Parathyroid adenoma (tissue), 2 donors: ENCODE measurements at regions not wholly inside any gene's neighbourhood (a gene's known extent, or its start where the extent isn't known, plus 50 kb on each side); places are given as distances from the start of the nearest gene placed in this dataset.

Experiments used
- H2AFZ ChIP-seq: fragments of 300-600 bp; sonication (generic); one replicate; pipeline ENCODE4 v1.7.0; 2017; ENCODE audit warnings: antibody characterized with exemption, mild to moderate bottlenecking
- H3K27ac ChIP-seq: fragments of 300-600 bp; sonication (generic); one replicate; pipeline ENCODE4 v1.7.0; 2017
- H3K27me3 ChIP-seq: fragments of 300-600 bp; sonication (generic); one replicate; pipeline ENCODE4 v1.7.0; 2017; ENCODE audit warnings: low read length; ENCODE audit not compliant: control insufficient read depth, insufficient read depth
- H3K36me3 ChIP-seq: fragments of 300-600 bp; sonication (generic); one replicate; pipeline ENCODE4 v1.7.0; 2017; ENCODE audit warnings: low read length; ENCODE audit not compliant: control insufficient read depth, insufficient read depth
- H3K4me1 ChIP-seq: fragments of 300-600 bp; sonication (generic); one replicate; pipeline ENCODE4 v1.7.0; 2017; ENCODE audit warnings: control low read depth
- H3K4me2 ChIP-seq: fragments of 300-600 bp; sonication (generic); one replicate; pipeline ENCODE4 v1.7.0; 2017; ENCODE audit warnings: low read length
- H3K4me3 ChIP-seq: fragments of 300-600 bp; sonication (generic); one replicate; pipeline ENCODE4 v1.7.0; 2017; ENCODE audit warnings: low read depth, low read length
- H3K79me2 ChIP-seq: fragments of 300-600 bp; sonication (generic); one replicate; pipeline ENCODE4 v1.7.0; 2017; ENCODE audit warnings: control low read depth
- H3K9ac ChIP-seq: fragments of 300-600 bp; sonication (generic); one replicate; pipeline ENCODE4 v1.7.0; 2017; ENCODE audit warnings: mild to moderate bottlenecking
- H3K9me3 ChIP-seq: fragments of 300-600 bp; sonication (generic); one replicate; pipeline ENCODE4 v1.7.0; 2017; ENCODE audit warnings: low read length; ENCODE audit not compliant: control insufficient read depth
- TF ChIP-seq, protein P1 (sequence below): fragments of 300-600 bp; sonication (generic); IDR thresholded peaks from one replicate; pipeline ENCODE4 v1.7.0; 2017; ENCODE audit warnings: antibody characterized with exemption, mild to moderate bottlenecking
- donor health status: primary hyperparathyroidism.

DNA sequence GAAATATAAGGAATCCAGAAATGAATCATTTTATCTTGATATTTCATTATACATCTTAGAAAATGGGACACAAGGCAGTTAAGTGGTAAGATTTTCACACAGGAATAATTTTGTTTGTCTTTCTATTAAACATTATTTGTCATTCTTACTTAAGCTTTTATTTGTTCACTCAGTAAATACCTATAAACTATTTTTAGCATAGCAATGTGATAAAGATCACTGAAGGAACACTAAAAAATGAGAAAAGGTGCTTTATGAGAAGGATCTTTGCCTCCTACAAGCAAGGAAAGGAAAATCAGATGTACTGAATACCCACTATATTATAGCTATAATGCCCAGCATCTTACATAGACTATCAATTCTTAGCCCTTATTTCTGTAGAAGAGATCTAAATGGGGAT is 176.2 kb upstream of the NYAP2 start:
- no peaks in the 10 kb centered on the region for H3K27me3 ChIP-seq
- H2AFZ ChIP-seq, result no peak overlapping the region
- H3K36me3 ChIP-seq, result no peaks in the 10 kb centered on the region
- no peak overlapping the region for H3K9ac ChIP-seq
- H3K27ac ChIP-seq, result no peak overlapping the region
- H3K4me2 ChIP-seq, result no peak overlapping the region
- TF ChIP-seq, protein P1, sequence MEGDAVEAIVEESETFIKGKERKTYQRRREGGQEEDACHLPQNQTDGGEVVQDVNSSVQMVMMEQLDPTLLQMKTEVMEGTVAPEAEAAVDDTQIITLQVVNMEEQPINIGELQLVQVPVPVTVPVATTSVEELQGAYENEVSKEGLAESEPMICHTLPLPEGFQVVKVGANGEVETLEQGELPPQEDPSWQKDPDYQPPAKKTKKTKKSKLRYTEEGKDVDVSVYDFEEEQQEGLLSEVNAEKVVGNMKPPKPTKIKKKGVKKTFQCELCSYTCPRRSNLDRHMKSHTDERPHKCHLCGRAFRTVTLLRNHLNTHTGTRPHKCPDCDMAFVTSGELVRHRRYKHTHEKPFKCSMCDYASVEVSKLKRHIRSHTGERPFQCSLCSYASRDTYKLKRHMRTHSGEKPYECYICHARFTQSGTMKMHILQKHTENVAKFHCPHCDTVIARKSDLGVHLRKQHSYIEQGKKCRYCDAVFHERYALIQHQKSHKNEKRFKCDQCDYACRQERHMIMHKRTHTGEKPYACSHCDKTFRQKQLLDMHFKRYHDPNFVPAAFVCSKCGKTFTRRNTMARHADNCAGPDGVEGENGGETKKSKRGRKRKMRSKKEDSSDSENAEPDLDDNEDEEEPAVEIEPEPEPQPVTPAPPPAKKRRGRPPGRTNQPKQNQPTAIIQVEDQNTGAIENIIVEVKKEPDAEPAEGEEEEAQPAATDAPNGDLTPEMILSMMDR, result no peak
- H3K4me1 ChIP-seq, result no peaks in the 10 kb centered on the region
- H3K79me2 ChIP-seq, result no peaks in the 10 kb centered on the region
- H3K9me3 ChIP-seq, result no peaks in the 10 kb centered on the region
- no peak overlapping the region for H3K4me3 ChIP-seq

- H3K9me3 ChIP-seq, result no peaks in the 10 kb centered on the region
- H3K9ac ChIP-seq, result no peak overlapping the region
- TF ChIP-seq, protein P1, result no peak
- no peak overlapping the region for H3K27ac ChIP-seq
- H3K36me3 ChIP-seq, result no peaks in the 10 kb centered on the region
- H3K27me3 ChIP-seq, result no peaks in the 10 kb centered on the region
- no peak overlapping the region for H3K4me2 ChIP-seq
- no peaks in the 10 kb centered on the region for H3K4me1 ChIP-seq
- H2AFZ ChIP-seq, result no peak overlapping the region
- H3K4me3 ChIP-seq, result no peak overlapping the region
- no peaks in the 10 kb centered on the region for H3K79me2 ChIP-seq
Measured at GRCh38 chr2:225207471-225207870, 165.2 kb upstream of the DOCK10 start.

- no peaks in the 10 kb centered on the region for H3K79me2 ChIP-seq
- no peaks in the 10 kb centered on the region for H3K9me3 ChIP-seq
- no peaks in the 10 kb centered on the region for H3K27me3 ChIP-seq
- no peak overlapping the region for H3K4me3 ChIP-seq
- H3K4me2 ChIP-seq, result no peak overlapping the region
- no peak overlapping the region for H3K27ac ChIP-seq
- H3K9ac ChIP-seq, result no peak overlapping the region
- no peaks in the 10 kb centered on the region for H3K36me3 ChIP-seq
- H2AFZ ChIP-seq, result no peak overlapping the region
- TF ChIP-seq, protein P1, result no peak
- no peaks in the 10 kb centered on the region for H3K4me1 ChIP-seq
Measured at GRCh38 chr2:225207043-225207442, 164.8 kb upstream of the DOCK10 start.

GRCh38 chr2:225196579-225196978 is 154.3 kb upstream of the DOCK10 start:
- TF ChIP-seq, protein P1, result no peak
- no peaks in the 10 kb centered on the region for H3K4me1 ChIP-seq
- no peak overlapping the region for H3K4me3 ChIP-seq
- no peaks in the 10 kb centered on the region for H3K79me2 ChIP-seq
- H3K27me3 ChIP-seq, result no peaks in the 10 kb centered on the region
- H3K4me2 ChIP-seq, result no peak overlapping the region
- H3K9me3 ChIP-seq, result no peaks in the 10 kb centered on the region
- H3K27ac ChIP-seq, result no peak overlapping the region
- H3K9ac ChIP-seq, result no peak overlapping the region
- H3K36me3 ChIP-seq, result no peaks in the 10 kb centered on the region
- no peak overlapping the region for H2AFZ ChIP-seq

- Histone ChIP-seq H3K79me2 (no peaks in the 10 kb centered on the region), H3K27me3 (no peaks in the 10 kb centered on the region), H3K4me3 (no peak overlapping the region), H2AFZ (no peak overlapping the region), H3K4me2 (no peak overlapping the region), H3K4me1 (no peaks in the 10 kb centered on the region), H3K9me3 (no peaks in the 10 kb centered on the region), H3K36me3 (no peaks in the 10 kb centered on the region), H3K9ac (no peak overlapping the region), H3K27ac (no peak overlapping the region)
- TF ChIP-seq, protein P1, result no peak
Measured at GRCh38 chr2:225192869-225193268, 150.6 kb upstream of the DOCK10 start.
